NCI-H2171 treated with DMSO at 0.1 percent for 48 hours (cell line): ENCODE measurements at regions not wholly inside any gene's neighbourhood (a gene's known extent, or its start where the extent isn't known, plus 50 kb on each side); places are given as distances from the start of the nearest gene placed in this dataset.

Source experiments
- DNase-seq: peaks from one replicate; lab custom pipeline; 2025; lab: John Stamatoyannopoulos, UW

- no peak for DNase-seq
Observed at GRCh38 chr10:127610816-127611215, 61.7 kb downstream of the NPS start.

DNA sequence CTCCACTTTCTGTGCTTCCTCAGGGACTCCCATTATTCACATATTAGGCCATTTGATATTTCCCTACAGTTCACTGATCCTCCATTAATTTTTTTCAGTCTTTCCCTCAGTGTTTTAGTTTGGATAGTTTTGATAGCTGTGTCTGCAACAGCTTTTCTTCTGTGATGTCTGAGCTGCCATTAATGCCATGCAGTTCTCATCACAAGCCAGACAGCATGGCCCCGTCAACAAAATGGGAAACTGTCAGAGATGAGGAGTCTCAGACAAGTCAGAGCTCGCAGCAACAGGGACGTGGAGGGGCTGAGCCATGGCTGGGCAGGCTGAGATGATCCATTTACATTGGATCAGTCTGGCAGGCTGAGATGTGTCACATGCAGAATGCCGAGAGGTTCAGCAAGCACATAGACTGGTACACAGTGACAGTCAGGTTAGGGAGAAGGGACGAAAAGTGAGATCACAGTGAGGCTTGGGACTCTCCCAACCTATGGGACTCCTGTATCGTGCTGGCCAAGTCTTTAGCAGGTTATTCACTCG is 65.4 kb downstream of the NPS start:
- DNase-seq = peak; percentile 2

DNA sequence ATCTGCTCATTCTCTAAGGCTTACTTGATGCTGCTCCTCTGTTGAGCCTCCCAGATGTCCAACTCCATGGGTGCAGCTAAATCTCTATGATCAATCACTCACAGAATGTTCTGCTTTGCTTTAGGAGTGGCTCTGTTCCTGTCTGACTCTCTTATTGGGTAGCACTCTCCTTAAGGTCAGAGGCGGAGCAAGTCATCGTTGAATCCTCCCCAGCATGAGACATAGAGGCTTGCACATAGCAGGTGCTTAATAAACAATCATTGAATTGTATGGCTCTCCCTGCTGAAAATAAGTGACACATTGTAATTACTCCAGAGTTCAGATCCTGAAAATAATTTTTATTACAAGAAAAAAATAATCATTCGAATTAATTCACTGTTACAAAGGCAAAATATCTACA is 69.7 kb downstream of the NPS start:
- DNase-seq = no peak

DNA sequence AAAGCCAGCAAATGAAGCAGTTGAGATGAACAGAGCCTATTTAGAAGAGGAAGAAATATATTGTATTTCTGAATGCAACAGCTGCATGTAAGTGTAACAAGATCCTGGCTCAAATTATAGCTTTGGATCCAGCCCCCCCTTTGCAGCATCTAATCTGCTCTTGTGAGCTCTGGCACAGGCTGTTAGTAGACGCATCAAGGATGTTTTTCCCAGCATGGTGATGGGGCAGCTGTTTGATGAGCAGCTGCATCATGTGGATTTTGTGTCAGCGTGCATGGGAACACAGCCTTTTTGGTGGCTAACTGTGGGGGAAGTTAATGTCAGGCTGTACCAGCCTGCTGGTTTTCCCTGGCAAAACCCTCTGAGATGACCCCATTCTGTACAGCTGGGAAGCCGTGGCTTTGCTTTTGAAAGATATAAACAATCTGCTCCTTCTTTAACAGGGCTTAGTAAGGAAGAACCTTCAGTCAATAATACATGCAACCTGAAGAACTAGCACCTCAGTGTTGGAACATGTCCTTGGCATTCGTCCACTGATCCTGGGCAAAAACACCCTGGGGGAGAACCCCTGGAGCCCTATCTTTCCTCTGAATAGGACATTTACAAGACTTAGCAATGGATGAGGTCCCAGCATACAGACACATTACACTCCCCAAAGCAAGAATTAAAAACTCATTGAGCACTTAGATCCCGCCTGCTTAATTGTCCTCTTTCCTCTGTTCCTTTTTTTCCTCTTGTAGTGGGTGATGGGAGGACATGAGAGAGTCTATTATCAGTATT is 70.6 kb downstream of the NPS start:
- DNase-seq = peak; percentile 78

DNA sequence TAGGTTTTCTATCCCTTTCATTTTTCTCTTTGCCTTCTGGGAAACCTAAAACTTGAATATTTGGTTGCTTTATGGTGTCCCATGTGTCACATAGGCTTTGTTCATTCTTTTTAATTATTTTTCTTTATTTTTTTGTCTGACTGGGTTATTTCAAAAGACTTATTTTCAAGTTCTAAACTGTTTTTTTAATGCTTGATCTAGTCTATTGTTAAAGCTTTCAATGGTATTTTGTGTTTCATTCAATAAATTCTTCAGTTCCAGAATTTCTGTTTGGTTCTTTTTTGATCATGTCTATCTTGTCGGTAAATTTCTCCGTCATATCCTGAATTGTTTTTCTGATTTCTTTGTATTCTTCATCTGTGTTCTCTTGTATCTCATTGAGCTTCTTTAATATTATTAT is 86.8 kb downstream of the NPS start:
- no peak for DNase-seq

- DNase-seq = peak; percentile 12
Observed at GRCh38 chr10:127648885-127649284, 88.1 kb upstream of the FOXI2 start.

DNA sequence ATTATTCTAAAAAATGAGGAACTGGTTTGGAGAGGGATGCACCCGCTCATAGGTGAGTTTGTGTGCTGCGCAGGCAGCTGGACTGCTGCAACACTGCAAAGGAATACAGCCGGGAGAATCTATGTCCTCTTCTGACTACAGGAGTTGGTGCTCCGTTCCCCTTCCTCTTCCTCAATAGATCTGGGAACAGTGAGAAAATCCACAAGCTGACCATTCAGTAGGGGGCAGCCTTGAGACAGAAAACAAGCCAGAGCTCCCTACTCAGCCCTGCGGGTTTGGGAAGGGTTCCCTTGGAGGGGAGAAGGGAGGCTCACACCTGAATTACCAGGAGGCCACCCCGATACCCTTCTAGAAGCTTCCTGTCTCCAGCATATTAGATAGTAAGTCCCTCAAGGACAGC is 87.3 kb upstream of the FOXI2 start:
- no peak for DNase-seq

GRCh38 chr10:127657056-127657455 is 79.9 kb upstream of the FOXI2 start:
- DNase-seq = no peak

GRCh38 chr10:127676430-127676829 is 60.6 kb upstream of the FOXI2 start:
- DNase-seq = peak; percentile 70

GRCh38 chr10:127678091-127678490 is 58.9 kb upstream of the FOXI2 start:
- DNase-seq = no peak

DNA sequence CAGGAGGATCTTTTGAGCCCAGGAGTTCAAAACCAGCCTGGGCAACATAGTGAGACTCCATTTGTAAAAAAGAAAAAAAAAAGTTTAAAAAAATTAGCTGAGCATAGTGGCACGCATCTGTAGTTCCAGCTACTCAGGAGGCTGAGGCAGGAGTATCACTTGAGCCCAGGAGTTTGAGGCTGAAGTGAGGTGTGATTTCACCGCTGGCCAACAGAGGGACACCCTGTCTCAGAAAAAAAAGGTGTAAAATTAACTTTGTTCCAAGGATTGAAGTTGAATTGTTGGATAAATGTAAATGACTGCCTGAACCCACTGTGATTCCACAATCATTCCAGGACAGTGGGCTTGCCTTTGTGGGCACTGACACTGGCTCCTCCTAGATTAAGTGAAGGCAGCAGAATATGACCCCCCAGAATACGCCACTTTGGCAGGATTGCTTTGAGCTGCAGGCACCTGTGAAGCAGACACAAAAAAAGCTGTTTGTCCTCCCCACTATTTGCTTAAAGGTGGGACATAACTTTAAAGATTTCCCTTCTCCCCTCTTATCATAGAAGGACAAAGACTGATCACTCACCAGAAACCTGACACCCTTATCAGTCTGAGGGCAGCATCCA is 57.2 kb upstream of the FOXI2 start:
- DNase-seq = no peak
